ENCODE measurements at regions not wholly inside any gene's neighbourhood (a gene's known extent, or its start where the extent isn't known, plus 50 kb on each side); places are given as distances from the start of the nearest gene placed in this dataset.
A peak's percentile ranks its signal among the peaks of the same experiment; 100 is the strongest.
"Not testable (repeated sequence)": the region's sequence is repeated elsewhere in the genome, so short reads cannot be mapped to it uniquely, and the experiment has no call there.

DNA sequence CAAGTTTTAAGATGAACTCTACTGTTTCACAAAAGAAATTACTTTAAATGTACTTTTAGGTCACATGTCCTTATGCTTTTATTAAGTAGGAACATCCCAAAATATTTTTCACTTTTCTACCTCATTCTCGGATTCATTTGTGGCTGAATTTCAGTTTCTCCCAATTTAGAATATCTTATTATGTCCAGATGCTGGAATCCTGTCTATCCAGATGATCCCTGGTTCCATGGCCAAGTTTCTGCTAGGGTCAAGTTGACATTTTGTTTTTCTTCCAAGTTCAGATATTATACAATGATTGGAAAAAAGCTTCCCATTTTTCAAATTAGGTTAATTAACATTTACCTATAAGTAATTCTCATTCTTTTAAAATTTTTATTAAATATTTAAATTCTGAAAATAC, 181.8 kb upstream of the SLC16A7 start:
- in situ Hi-C loops (cut with HindIII; ENCODE audit: low pct_ligation_motif_present, low pct_unique_long_range_greater_than_20kb, low sequenced_read_pairs), result loop anchor here (25.0 kb wide), 1 partner anchor 373 kb away; no protein-coding TSS in a partner anchor
- DNase-seq, result no peak

DNA sequence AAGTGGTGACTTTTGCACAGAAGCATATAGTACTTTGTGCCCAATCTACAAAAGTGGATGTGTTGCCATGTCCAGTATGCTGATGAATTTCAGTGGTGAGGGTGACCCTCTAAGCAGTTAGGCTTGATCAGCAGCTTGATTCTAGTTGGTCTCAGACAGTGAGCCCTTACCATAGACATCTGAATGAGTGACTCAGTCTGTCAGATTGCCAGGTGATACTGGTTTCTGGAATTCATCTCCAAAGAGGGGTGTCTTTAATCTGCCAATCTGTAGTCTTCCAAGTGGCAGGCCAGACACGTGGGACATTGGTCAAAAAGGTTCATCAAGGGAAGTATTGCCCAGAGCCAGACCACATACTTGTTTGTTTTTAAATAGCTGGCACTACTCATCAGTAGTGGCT, 187.4 kb upstream of the SLC16A7 start:
- in situ Hi-C loops (cut with HindIII; ENCODE audit: low pct_ligation_motif_present, low pct_unique_long_range_greater_than_20kb, low sequenced_read_pairs), result loop anchor here (25.0 kb wide), 1 partner anchor 379 kb away; no protein-coding TSS in a partner anchor
- no peak for DNase-seq

DNA sequence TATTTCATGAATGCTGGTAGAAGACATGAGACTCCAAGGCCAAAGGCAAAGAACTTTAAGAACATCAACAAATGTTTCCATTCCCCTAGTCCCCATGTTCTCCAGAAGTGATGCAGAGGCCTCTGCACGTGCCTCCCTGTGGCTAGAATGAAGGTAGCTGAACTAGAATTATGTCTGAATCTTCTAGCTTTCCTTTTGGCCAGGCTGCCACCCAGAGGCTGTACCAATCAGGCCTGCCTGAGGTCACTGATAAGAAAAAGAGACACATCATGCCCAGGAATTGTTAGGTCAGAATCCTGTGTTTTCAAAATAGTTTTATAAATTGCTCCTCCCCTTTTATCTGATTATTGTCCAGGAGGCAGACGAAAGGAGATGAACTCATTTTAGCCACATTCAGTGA, 188.0 kb upstream of the SLC16A7 start:
- in situ Hi-C loops (cut with HindIII; ENCODE audit: low pct_ligation_motif_present, low pct_unique_long_range_greater_than_20kb, low sequenced_read_pairs), result loop anchor here (25.0 kb wide), 1 partner anchor 380 kb away; no protein-coding TSS in a partner anchor
- no peak for DNase-seq

DNA sequence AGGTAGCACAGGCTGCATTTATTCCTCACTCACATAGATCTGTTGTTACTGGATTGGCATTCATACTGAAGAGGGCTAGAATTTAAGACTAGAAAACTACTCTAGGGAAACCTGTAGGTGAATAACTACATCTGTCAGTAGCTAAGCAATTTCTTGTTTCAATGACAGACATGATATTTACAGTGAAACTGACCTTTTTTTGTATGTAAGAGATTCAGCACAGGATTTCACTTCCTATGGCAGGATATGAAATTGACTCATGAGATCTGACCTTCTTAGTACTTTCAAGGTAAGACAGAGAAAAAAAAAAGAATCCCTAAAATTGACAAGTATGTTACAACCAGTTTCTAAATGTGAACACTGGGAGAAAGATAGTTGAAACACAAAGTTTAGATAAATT, 189.8 kb upstream of the SLC16A7 start:
- no peak for DNase-seq
- in situ Hi-C loops (cut with HindIII; ENCODE audit: low pct_ligation_motif_present, low pct_unique_long_range_greater_than_20kb, low sequenced_read_pairs), result loop anchor here (25.0 kb wide), 1 partner anchor 381 kb away; no protein-coding TSS in a partner anchor

DNA sequence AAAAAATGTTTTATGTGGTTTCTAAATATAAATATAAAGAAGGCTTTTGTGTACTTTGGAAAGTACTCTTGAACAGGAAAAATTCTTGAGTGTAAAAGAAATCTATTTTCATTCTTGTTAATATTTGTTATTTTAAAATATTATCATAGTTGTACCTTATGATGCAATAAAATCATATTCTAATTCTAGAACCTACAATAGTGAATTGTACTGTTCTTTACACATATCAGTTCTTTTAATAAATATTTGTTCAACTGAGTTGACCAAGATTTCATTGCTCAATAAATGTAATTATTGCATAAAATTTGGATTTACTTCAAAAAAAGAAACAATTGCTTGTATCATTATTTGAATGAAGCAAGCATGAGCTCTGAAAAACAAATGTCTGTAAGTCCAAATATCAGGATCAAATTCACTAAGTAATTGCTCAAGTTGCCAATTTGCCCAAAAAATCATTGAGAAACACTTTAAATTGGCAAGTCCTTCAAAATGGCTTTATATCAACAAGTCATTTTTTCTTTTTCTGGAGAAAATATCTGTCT, 191.6 kb upstream of the SLC16A7 start:
- in situ Hi-C loops (cut with HindIII; ENCODE audit: low pct_ligation_motif_present, low pct_unique_long_range_greater_than_20kb, low sequenced_read_pairs), result loop anchor here (25.0 kb wide), 1 partner anchor 383 kb away; no protein-coding TSS in a partner anchor
- no peak for DNase-seq

DNA sequence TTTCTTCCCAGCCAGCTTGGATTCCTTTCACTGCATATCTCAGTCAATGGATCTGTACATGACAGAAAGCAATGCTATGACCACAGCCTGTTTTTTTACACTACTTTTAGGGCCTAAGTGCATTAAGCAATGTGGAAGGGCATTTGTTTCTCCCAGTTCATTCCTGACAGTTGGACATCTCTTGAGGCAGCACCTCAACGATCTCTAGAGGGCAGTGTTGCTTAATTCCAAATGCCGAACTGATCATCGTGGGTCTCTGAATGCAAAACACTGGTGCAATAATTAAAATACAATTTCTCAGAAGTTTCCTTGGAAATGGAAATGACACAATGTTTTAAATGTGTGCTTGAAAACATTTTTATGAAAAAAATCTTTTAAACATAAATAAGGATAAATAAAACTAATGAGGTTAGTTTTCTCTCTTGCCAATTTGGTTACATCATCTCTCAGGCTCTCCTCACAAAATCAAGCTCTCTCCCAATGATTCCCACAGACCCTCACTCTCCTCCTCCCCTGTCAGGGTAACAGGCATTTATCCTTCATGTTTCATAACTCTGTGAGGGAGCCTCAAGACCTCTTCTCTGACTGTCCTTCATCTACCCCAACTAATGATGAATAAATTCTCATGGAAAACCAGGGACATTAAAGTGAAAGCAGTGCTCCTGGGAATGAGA, 192.4 kb upstream of the SLC16A7 start:
- DNase-seq, result peak; percentile 80
- in situ Hi-C loops (cut with HindIII; ENCODE audit: low pct_ligation_motif_present, low pct_unique_long_range_greater_than_20kb, low sequenced_read_pairs), result loop anchor here (25.0 kb wide), 1 partner anchor 384 kb away; no protein-coding TSS in a partner anchor

DNA sequence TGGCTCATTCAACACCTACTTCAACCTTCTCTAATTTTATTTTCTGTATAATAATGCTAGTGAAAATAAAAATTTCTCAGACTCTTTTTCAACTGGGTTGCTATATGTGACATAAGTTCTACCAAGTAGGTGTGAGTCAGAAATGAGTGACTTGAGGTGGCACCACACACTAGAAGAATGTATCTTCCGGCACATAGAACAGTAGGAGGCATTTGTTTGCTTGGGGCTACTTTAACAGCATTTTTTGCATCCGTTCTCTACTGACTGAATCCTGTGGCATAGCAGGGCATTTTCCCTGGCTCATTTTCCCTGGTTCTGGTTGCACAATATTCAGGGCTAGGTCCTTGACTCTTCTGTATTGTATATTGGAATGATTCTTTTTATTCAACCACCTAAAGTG, 194.0 kb upstream of the SLC16A7 start:
- in situ Hi-C loops (cut with HindIII; ENCODE audit: low pct_ligation_motif_present, low pct_unique_long_range_greater_than_20kb, low sequenced_read_pairs), result loop anchor here (25.0 kb wide), 1 partner anchor 385 kb away; no protein-coding TSS in a partner anchor
- DNase-seq, result no peak

DNA sequence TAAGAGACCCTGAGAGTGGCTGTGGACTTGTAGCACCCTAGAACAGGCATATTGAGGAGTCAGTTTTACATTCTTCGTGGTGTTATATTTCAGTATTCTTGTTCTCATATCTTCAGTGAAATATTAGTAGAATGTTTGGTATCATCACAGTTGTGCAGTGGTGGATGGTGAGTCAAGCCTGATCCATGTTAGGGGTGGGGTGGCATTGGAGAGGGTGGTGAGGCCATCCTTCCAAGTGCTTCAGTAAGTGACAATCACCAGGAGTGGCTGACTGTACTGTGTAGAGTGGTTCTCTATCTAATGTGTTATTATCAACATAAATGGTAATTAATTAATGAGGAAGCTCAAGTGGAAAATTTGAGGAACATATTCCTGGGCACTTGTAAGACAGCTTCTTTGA, 197.7 kb upstream of the SLC16A7 start:
- no peak for DNase-seq
- in situ Hi-C loops (cut with HindIII; ENCODE audit: low pct_ligation_motif_present, low pct_unique_long_range_greater_than_20kb, low sequenced_read_pairs), result no loop called here

DNA sequence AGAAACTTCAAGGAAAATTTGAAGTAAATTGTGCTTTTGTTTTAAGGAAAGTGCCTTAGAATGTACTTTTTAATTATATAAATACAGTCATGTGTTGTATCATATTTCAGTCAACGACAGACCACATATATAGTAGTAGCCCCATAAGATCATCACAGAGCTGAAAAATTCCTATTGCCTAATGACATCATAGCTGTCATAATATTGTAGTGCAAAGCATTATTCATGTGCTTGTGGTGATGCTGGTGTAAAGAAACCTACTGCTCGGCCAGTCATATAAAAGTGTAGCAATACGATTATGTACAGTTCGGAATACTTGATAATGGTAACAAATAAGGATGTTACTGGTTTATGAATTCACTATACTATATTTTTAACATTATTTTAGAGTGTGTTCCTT, 198.9 kb upstream of the SLC16A7 start:
- in situ Hi-C loops (cut with HindIII; ENCODE audit: low pct_ligation_motif_present, low pct_unique_long_range_greater_than_20kb, low sequenced_read_pairs), result no loop called here

DNA sequence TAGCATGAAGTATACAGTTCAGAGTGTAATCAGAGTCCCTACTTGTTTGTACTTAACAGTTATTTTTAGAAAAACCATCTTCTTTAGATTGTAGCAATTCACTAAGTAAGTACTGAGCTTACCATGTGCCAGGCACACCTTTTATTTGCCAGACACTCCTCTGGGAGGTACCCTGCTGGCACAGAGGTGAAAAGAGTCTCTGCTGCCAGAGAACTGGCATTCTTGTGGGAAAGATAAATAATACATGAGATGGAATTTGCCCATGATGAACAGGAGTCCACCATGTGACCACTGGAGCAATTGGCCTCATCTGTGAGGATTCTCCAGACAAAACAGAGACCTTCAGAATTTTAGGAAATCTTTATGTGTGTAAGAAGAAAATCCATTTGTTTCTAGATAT, 199.3 kb upstream of the SLC16A7 start:
- in situ Hi-C loops (cut with HindIII; ENCODE audit: low pct_ligation_motif_present, low pct_unique_long_range_greater_than_20kb, low sequenced_read_pairs), result no loop called here
- DNase-seq, result no peak

More for the DNA sequence above, 198.9 kb upstream of the SLC16A7 start:
- no peak for DNase-seq

DNA sequence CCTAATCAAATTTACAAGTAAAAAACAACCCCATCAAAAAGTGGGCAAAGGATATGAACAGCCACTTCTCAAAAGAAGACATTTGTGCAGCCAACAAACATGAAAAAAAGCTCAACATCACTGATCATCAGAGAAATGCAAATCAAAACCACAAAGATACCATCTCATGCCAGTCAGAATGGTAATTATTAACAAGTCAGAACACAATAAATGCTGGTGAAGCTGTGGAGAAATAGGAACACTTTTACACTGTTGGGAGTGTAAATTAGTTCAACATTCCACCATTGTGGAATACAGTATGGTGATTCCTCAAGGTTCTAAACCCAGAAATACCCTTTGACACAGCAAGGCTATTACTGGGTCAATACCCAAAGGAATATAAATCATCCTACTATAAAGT, 200.5 kb upstream of the SLC16A7 start:
- DNase-seq, result peak; percentile 11
- in situ Hi-C loops (cut with HindIII; ENCODE audit: low pct_ligation_motif_present, low pct_unique_long_range_greater_than_20kb, low sequenced_read_pairs), result not testable (repeated sequence)

DNA sequence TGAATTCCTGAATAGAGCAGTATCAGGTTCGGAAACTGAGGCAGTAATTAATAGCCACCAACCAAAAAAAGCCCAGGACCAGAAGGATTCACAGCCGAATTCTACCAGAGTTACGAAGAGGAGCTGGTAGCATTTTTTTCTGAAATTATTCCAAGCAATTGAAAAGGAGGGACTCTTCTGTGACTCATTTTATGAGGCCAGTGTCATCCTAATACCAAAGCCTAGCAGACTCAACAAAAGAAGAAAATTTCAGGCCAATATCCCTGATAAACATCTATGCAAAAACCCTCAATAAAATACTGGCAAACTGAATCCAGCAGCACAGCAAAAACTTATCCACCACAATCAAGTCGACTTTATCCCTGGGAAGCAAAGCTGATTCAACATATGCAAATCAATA, 202.3 kb upstream of the SLC16A7 start:
- in situ Hi-C loops (cut with HindIII; ENCODE audit: low pct_ligation_motif_present, low pct_unique_long_range_greater_than_20kb, low sequenced_read_pairs), result no loop called here
- DNase-seq, result no peak

DNA sequence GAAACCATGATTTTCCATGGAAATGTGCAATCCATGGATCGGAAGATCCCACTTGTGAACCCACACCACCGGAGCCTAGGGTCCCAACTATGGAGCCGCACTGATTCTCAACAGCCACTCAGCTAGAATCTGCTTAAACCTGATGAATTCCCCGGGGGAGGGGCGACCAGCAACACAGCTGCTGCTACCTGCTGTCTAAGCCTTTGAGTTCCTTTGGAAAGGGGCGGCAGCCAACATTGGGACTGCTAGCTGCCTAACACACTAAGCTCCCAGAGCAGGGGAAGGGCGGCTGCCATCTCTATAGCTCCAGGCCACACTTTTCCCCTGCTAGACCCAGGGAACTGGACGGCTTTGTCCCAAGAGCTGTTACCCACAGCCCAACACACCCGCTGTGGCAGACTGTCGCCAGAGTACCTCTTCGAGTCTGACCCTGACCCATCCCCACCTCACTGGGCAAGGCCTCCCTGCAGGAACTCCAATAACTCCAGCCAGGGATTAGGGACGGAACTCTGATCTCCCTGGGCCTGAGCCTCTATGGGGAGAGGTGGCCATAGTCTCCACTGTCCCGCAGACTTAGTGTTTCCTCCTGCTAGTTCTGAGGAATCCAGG, 205.8 kb upstream of the SLC16A7 start:
- no peak for DNase-seq
- in situ Hi-C loops (cut with HindIII; ENCODE audit: low pct_ligation_motif_present, low pct_unique_long_range_greater_than_20kb, low sequenced_read_pairs), result no loop called here

DNA sequence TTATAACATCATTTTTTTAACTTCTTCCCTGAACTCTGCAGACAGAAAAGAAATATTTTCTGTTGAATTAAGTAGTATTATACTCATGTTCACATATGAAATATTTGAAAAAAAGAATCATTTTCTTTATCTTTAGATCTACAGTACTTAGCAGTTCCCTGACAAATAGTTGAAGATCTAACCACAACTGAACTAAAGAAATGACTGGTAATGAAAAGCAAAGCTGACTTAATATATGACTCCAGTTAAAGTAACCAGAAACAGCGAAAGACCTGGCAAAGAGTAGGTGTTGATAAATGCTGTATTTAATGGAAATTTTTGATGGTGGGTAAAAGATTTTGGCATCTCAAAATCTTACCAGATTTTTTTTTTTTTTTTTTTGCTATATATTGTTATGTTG, 207.1 kb upstream of the SLC16A7 start:
- in situ Hi-C loops (cut with HindIII; ENCODE audit: low pct_ligation_motif_present, low pct_unique_long_range_greater_than_20kb, low sequenced_read_pairs), result no loop called here
- no peak for DNase-seq

DNA sequence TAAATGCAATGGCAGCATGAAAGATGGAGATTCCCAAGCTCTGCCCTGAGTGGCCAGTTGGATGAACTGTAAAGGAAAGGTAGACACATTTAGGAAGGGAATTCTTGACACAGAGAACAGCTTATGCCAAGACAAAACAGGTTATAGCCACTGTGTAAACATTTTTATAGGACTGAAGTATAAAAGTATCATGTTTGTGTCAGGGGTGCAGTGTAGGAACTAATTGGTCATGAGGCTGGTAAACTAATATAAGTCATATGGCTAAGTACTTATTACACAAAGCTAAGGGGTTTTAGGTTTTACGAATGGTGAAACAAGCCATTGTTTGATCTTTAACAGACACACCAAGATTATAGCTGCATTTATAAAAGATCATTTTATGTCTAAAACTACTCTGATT, 207.7 kb upstream of the SLC16A7 start:
- no peak for DNase-seq
- in situ Hi-C loops (cut with HindIII; ENCODE audit: low pct_ligation_motif_present, low pct_unique_long_range_greater_than_20kb, low sequenced_read_pairs), result no loop called here

DNA sequence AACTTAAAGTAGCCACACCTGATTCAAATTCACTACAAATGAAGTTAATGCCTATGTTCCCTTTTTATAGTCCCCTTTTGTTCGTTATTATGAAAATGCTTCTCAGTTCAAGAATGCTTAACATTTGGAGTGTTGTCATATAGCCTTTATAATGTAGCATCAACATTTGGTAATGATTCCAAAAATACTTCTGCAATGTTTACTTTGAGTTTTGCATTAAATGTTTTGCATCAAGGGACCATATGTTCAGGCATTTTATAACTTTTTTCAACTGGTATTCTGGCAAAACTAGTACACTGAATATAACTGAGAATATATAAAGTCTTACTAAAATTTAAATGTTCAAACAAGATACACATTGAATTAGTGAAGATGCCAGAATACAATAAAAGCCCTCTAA, 209.6 kb upstream of the SLC16A7 start:
- in situ Hi-C loops (cut with HindIII; ENCODE audit: low pct_ligation_motif_present, low pct_unique_long_range_greater_than_20kb, low sequenced_read_pairs), result no loop called here
- no peak for DNase-seq

DNA sequence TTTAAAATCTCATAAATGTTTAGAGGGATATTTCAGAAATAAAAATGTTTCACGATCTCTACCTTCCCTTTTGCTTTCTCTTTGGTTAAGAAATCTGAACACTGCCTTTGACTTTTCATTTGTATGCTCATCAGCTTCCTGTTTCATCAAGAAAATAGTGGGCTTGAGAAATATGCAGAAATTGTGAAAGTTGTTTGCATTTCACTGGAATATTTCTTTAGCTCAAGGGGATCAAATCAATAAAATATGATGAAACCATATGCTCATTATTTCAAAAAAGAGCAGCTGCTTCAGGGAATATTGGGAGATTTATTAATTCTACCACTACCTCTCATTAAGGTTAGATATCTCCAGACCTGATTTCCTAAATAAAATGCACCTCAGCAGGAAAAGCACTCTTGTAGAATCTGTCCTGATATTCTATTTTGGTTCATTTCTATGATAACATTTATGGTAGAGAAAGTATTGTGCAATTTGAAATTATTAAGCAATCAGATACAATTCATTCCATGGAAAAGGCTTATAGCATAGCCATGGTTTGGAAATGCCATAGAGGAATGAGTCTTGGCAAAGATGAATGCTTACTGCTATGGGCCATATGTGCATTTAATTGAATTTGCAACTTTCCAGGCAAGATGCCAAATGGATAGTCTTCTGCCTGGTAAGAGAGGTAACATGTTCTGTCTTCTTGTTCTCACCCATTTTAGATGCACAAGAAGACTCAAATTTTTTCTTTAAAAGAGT, 212.6 kb upstream of the SLC16A7 start:
- in situ Hi-C loops (cut with HindIII; ENCODE audit: low pct_ligation_motif_present, low pct_unique_long_range_greater_than_20kb, low sequenced_read_pairs), result no loop called here
- no peak for DNase-seq

DNA sequence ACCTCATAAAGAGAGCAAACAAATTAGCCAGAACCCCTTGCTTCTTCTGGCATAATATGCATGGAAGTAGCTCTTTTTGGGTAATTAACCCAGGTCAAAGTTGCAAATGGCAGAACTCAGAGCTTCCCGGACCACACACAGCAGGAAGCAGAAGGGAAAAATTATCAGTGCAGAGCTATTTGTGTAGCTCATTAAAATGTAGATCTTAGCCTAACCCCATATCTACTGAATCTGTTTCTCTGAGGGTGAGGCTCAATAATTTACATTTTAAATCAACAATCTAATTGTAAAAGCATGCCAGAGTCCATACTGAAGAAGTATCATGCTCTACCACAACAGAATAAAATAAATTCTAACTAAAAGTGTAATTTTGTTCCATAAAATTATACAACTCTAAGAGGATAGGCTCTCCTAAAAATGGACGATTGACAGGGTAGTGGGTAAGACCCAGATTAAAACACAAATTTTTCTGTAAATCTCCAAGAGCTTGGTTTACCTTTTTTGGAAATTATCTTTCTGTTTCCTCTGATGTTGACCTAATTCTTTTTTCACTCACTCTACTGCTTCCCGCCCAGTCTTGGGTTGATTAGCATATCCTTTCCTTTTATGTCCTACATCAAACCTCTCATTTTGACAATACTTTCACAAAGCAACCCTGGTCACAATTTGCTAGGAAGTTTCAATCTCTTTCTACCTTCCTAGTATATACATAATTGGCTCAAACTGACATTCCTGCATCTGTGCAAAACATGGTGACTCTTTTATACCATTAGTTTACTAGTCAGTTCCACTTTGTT, 213.3 kb upstream of the SLC16A7 start:
- DNase-seq, result no peak
- in situ Hi-C loops (cut with HindIII; ENCODE audit: low pct_ligation_motif_present, low pct_unique_long_range_greater_than_20kb, low sequenced_read_pairs), result no loop called here
